HG03342 (cell line): ENCODE measurements at regions not wholly inside any gene's neighbourhood (a gene's known extent, or its start where the extent isn't known, plus 50 kb on each side); places are given as distances from the start of the nearest gene placed in this dataset.

Source experiments
- ATAC-seq: cut with Tn5 transposase; IDR thresholded peaks from one replicate; pipeline ENCODE4 v1.9.1; 2021; ENCODE audit warnings: mild to moderate bottlenecking, moderate library complexity; ENCODE audit not compliant: unreplicated experiment

- no peak for ATAC-seq
Measured at GRCh38 chr20:60266177-60266823, 308.1 kb downstream of the CDH26 start.

GRCh38 chr20:60268491-60268890 is 310.3 kb downstream of the CDH26 start:
- no peak for ATAC-seq

- no peak for ATAC-seq
Measured at GRCh38 chr20:60269573-60270162, 311.4 kb downstream of the CDH26 start.

- ATAC-seq = no peak
Measured at GRCh38 chr20:60270341-60270740, 312.1 kb downstream of the CDH26 start.

GRCh38 chr20:60271597-60271996 is 313.4 kb downstream of the CDH26 start:
- ATAC-seq = no peak

- ATAC-seq = no peak
Measured at GRCh38 chr20:60272790-60273189, 314.6 kb downstream of the CDH26 start.

GRCh38 chr20:60274717-60275116 is 316.5 kb downstream of the CDH26 start:
- no peak for ATAC-seq

GRCh38 chr20:60281295-60281694 is 323.1 kb downstream of the CDH26 start:
- ATAC-seq = no peak

- ATAC-seq = no peak
Measured at GRCh38 chr20:60283281-60283680, 325.1 kb downstream of the CDH26 start.

- no peak for ATAC-seq
Measured at GRCh38 chr20:60286764-60287163, 328.5 kb downstream of the CDH26 start.

GRCh38 chr20:60288945-60289344 is 330.7 kb downstream of the CDH26 start:
- no peak for ATAC-seq

- no peak for ATAC-seq
Measured at GRCh38 chr20:60292001-60292520, 333.8 kb downstream of the CDH26 start.

GRCh38 chr20:60294632-60295031 is 336.4 kb downstream of the CDH26 start:
- no peak for ATAC-seq

GRCh38 chr20:60295214-60295613 is 337.0 kb downstream of the CDH26 start:
- ATAC-seq = no peak

- no peak for ATAC-seq
Measured at GRCh38 chr20:60297649-60298048, 339.4 kb downstream of the CDH26 start.

GRCh38 chr20:60298647-60299046 is 340.4 kb downstream of the CDH26 start:
- no peak for ATAC-seq

- no peak for ATAC-seq
Measured at GRCh38 chr20:60299951-60300350, 341.7 kb downstream of the CDH26 start.

- no peak for ATAC-seq
Measured at GRCh38 chr20:60300374-60300773, 342.2 kb downstream of the CDH26 start.

- no peak for ATAC-seq
Measured at GRCh38 chr20:60302875-60303274, 344.7 kb downstream of the CDH26 start.

GRCh38 chr20:60304026-60304590 is 345.9 kb downstream of the CDH26 start:
- no peak for ATAC-seq

GRCh38 chr20:60304931-60305330 is 346.7 kb downstream of the CDH26 start:
- ATAC-seq = no peak

GRCh38 chr20:60306105-60306504 is 347.9 kb downstream of the CDH26 start:
- no peak for ATAC-seq
